Esophagus squamous epithelium (tissue), 4 donors: ENCODE measurements at regions not wholly inside any gene's neighbourhood (a gene's known extent, or its start where the extent isn't known, plus 50 kb on each side); places are given as distances from the start of the nearest gene placed in this dataset.

Source experiments
- CTCF ChIP-seq, 6 experiments: fragments of 450-650 bp in 4 of 6; fragments of 200-600 bp in 2 of 6; sonication (generic) in 2 of 6; IDR thresholded peaks; one replicate each; pipeline ENCODE4 v1.5.1; 2016 to 2019; ENCODE audit warnings: antibody characterized with exemption in 6 of 6, mild to moderate bottlenecking in 4 of 6, moderate library complexity in 4 of 6
- POLR2A ChIP-seq, 4 donors: fragments of 450-650 bp; IDR thresholded peaks; one replicate each; pipeline ENCODE4 v1.6.1; 2017; ENCODE audit warnings: antibody characterized with exemption in 4 of 4, mild to moderate bottlenecking in 4 of 4, moderate library complexity in 3 of 4

- TF ChIP-seq CTCF (IDR thresholded peaks at IDR 0.05): no peak
- TF ChIP-seq POLR2A (IDR thresholded peaks at IDR 0.05): no peak
These were observed 317.0 kb downstream of the GALR1 start for GRCh38 chr18:77566604-77567003.
